Nephron (organoid): ENCODE measurements at regions not wholly inside any gene's neighbourhood (a gene's known extent, or its start where the extent isn't known, plus 50 kb on each side); places are given as distances from the start of the nearest gene placed in this dataset.

Experiments
- H3K27ac Mint-ChIP-seq, 3 experiments: 2 replicates each; pipeline ENCODE4 v1.8.0; 2020; ENCODE audit warnings: mixed read lengths in 3 of 3, mild to moderate bottlenecking in 2 of 3, moderate library complexity in 1 of 3
- H3K27me3 Mint-ChIP-seq: 2 replicates; pipeline ENCODE4 v1.8.0; 2021; ENCODE audit warnings: low read depth, mild to moderate bottlenecking, moderate library complexity, mixed read lengths
- H3K36me3 Mint-ChIP-seq: 2 replicates; pipeline ENCODE4 v1.8.0; 2020; ENCODE audit warnings: low read depth, mixed read lengths
- H3K4me1 Mint-ChIP-seq: 2 replicates; pipeline ENCODE4 v1.8.0; 2020; ENCODE audit warnings: mixed read lengths
- H3K4me3 Mint-ChIP-seq, 3 experiments: 2 replicates each; pipeline ENCODE4 v1.8.0; 2020; ENCODE audit warnings: mild to moderate bottlenecking in 3 of 3, mixed read lengths in 3 of 3, moderate library complexity in 2 of 3
- H3K9me3 Mint-ChIP-seq: 2 replicates; pipeline ENCODE4 v1.8.0; 2020; ENCODE audit warnings: mixed read lengths
- TF ChIP-seq, protein P1 (sequence below), 3 experiments: fragments of 200-600 bp; sonication (generic); IDR thresholded peaks; one replicate each; pipeline ENCODE4 v1.5.0; 2021; ENCODE audit warnings: antibody characterized with exemption in 3 of 3; ENCODE audit not compliant: unreplicated experiment in 3 of 3

DNA sequence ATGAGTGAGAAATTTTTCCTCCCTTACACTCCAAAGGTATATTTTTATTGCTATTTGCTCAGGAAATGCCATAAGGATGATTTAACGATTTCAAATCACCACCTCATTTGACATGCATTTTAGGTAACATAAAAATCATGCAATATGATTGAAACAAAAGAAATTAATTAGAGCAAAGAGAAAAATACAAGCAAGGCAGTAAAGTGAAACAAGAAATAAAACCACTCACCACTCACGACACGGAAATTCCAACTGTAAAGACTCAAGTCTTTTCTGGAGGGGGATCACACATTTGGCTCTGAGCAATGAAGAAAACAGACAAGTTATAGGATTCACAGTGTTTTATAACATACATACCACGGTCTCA, 86.8 kb upstream of the ARHGAP29 start:
- TF ChIP-seq, protein P1, sequence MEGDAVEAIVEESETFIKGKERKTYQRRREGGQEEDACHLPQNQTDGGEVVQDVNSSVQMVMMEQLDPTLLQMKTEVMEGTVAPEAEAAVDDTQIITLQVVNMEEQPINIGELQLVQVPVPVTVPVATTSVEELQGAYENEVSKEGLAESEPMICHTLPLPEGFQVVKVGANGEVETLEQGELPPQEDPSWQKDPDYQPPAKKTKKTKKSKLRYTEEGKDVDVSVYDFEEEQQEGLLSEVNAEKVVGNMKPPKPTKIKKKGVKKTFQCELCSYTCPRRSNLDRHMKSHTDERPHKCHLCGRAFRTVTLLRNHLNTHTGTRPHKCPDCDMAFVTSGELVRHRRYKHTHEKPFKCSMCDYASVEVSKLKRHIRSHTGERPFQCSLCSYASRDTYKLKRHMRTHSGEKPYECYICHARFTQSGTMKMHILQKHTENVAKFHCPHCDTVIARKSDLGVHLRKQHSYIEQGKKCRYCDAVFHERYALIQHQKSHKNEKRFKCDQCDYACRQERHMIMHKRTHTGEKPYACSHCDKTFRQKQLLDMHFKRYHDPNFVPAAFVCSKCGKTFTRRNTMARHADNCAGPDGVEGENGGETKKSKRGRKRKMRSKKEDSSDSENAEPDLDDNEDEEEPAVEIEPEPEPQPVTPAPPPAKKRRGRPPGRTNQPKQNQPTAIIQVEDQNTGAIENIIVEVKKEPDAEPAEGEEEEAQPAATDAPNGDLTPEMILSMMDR (IDR thresholded peaks at IDR 0.05; ENCODE audit: unreplicated experiment in 3 of 3): no peak
- Mint-ChIP-seq H3K9me3 (no peaks in the 10 kb centered on the region), H3K36me3 (no peaks in the 10 kb centered on the region), H3K27ac (peak overlapping the region; percentile 72 to 82 (median 76)), H3K27me3 (peaks cover 3% of the 10 kb centered on the region), H3K4me3 (peak overlapping the region in 1 of 3 experiments; percentile 8), H3K4me1 (peaks cover 82% of the 10 kb centered on the region)

DNA sequence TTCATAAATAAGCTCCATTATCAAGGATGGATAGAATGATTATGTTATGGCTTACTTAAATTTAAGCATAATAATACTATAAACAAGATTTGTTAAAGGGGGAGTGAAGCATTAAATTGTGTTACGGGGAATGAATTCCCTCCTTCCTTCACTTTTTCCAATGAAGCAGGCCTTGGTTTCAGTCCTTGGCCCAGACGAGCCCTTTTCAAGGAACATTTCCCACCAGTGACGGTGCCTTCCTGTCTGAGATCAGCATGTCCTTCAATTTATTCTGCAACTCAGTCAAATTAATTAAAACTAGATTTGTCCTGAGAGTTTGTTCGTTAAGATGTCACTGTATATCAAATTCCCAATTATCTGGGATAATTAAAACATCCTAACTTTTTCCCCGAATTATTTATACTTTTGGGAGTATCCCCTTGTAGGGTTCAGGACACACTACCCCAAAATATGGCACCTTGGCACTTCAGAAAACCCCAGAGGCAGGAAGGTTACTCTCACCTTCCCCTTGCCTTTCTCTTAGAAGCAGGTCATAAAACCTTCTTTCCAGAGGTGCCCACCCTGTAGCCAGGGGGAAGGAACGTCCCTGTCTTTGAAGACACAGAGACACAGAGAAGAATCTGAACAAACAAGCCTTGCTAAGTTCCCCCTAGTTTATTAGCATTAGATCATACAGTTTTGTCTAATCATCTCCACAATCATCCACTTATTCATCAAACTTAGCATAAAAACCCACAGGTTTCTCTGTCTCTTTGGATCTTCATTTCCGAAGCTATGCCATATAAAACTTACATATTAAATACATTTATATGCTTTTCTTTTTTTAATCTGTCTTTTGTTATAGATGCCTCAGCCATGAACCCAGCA, 86.2 kb upstream of the ARHGAP29 start:
- Mint-ChIP-seq H3K27ac (peak overlapping the region; percentile 72 to 82 (median 76)), H3K4me3 (no peak overlapping the region), H3K9me3 (no peaks in the 10 kb centered on the region), H3K36me3 (no peaks in the 10 kb centered on the region), H3K4me1 (peaks cover 79% of the 10 kb centered on the region), H3K27me3 (peaks cover 3% of the 10 kb centered on the region)
- TF ChIP-seq, protein P1 (IDR thresholded peaks at IDR 0.05; ENCODE audit: unreplicated experiment in 3 of 3): no peak

GRCh38 chr1:94322696-94323095, 85.3 kb upstream of the ARHGAP29 start:
- H3K4me1 Mint-ChIP-seq: peaks cover 71% of the 10 kb centered on the region
- no peaks in the 10 kb centered on the region for H3K36me3 Mint-ChIP-seq
- no peaks in the 10 kb centered on the region for H3K9me3 Mint-ChIP-seq
- no peak overlapping the region for H3K4me3 Mint-ChIP-seq
- TF ChIP-seq, protein P1 (IDR thresholded peaks at IDR 0.05; ENCODE audit: unreplicated experiment in 3 of 3): no peak
- peak overlapping the region; percentile 39 to 75 (median 69) for H3K27ac Mint-ChIP-seq
- H3K27me3 Mint-ChIP-seq: no peaks in the 10 kb centered on the region

- Mint-ChIP-seq H3K4me3 (no peak overlapping the region), H3K27me3 (no peaks in the 10 kb centered on the region), H3K4me1 (peaks cover 65% of the 10 kb centered on the region), H3K36me3 (no peaks in the 10 kb centered on the region), H3K9me3 (no peaks in the 10 kb centered on the region), H3K27ac (peak overlapping the region; percentile 39 to 75 (median 69))
- TF ChIP-seq, protein P1 (IDR thresholded peaks at IDR 0.05; ENCODE audit: unreplicated experiment in 3 of 3): no peak
Observed at GRCh38 chr1:94321662-94322061, 84.3 kb upstream of the ARHGAP29 start.

GRCh38 chr1:94319319-94320102, 82.1 kb upstream of the ARHGAP29 start:
- peaks cover 62% of the 10 kb centered on the region for H3K4me1 Mint-ChIP-seq
- no peaks in the 10 kb centered on the region for H3K27me3 Mint-ChIP-seq
- no peaks in the 10 kb centered on the region for H3K9me3 Mint-ChIP-seq
- no peaks in the 10 kb centered on the region for H3K36me3 Mint-ChIP-seq
- TF ChIP-seq, protein P1 (IDR thresholded peaks at IDR 0.05; ENCODE audit: unreplicated experiment in 3 of 3): no peak
- H3K4me3 Mint-ChIP-seq: no peak overlapping the region
- H3K27ac Mint-ChIP-seq: peak overlapping the region; percentile 33 to 58 (median 57)
